ENCODE measurements at regions not wholly inside any gene's neighbourhood (a gene's known extent, or its start where the extent isn't known, plus 50 kb on each side); places are given as distances from the start of the nearest gene placed in this dataset.

DNA sequence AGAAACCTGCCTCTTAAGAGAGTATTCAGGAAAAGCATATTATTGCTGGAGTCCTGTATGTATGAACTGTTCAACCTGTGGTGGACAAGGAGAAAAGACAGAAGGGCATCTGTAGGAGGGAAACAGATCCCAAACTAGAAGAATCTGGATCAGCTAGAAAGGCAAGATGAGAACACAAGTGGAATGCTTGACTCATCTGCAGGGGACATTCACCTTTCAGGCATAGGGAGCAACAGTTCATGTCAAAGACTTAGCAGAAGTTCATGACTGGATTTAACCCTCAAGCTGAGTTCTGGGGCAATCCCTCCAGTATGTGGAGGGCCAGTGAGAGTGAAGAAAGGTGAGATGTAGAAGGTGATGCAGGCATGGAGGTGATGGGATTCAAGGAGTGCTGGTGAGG is 135.9 kb upstream of the DYNLRB2 start:
- Mint-ChIP-seq H3K4me3 (no peak overlapping the region), H3K36me3 (ENCODE audit: low read depth) (no peaks in the 10 kb centered on the region)
- TF ChIP-seq, protein P1, sequence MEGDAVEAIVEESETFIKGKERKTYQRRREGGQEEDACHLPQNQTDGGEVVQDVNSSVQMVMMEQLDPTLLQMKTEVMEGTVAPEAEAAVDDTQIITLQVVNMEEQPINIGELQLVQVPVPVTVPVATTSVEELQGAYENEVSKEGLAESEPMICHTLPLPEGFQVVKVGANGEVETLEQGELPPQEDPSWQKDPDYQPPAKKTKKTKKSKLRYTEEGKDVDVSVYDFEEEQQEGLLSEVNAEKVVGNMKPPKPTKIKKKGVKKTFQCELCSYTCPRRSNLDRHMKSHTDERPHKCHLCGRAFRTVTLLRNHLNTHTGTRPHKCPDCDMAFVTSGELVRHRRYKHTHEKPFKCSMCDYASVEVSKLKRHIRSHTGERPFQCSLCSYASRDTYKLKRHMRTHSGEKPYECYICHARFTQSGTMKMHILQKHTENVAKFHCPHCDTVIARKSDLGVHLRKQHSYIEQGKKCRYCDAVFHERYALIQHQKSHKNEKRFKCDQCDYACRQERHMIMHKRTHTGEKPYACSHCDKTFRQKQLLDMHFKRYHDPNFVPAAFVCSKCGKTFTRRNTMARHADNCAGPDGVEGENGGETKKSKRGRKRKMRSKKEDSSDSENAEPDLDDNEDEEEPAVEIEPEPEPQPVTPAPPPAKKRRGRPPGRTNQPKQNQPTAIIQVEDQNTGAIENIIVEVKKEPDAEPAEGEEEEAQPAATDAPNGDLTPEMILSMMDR (IDR thresholded peaks at IDR 0.05; ENCODE audit: unreplicated experiment in 3 of 3) = no peak

DNA sequence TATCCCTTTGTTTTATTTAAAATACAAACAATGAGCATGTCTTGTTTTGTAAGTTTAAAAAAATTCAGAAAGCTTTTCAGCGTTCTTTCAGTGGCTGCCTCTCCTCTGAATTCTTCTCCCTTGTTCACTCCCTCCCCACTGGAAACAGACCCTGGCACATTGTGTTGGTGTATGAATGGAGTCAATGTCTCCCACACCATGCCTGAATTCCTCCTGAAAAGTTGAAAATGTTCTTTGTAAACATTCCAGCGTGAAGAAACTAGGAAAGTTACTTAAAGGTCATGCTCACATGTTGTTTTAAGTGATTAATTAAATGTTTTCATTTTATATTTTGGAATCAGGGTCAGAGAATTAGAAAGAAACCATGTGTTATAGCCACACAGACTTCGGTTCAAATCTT is 136.9 kb upstream of the DYNLRB2 start:
- TF ChIP-seq, protein P1 (IDR thresholded peaks at IDR 0.05; ENCODE audit: unreplicated experiment in 3 of 3) = no peak
- Mint-ChIP-seq H3K9me3 (peaks cover 5% of the 10 kb centered on the region), H3K27ac (peak overlapping the region; percentile 84 to 96 (median 88)), H3K4me1 (peaks cover 50% of the 10 kb centered on the region), H3K27me3 (ENCODE audit: low read depth) (peaks cover 5% of the 10 kb centered on the region), H3K4me3 (no peak overlapping the region), H3K36me3 (ENCODE audit: low read depth) (no peaks in the 10 kb centered on the region)

More for the DNA sequence above, 135.9 kb upstream of the DYNLRB2 start:
- peaks cover 53% of the 10 kb centered on the region for H3K4me1 Mint-ChIP-seq
- H3K9me3 Mint-ChIP-seq = peaks cover 5% of the 10 kb centered on the region
- H3K27me3 Mint-ChIP-seq (ENCODE audit: low read depth) = peaks cover 5% of the 10 kb centered on the region
- H3K27ac Mint-ChIP-seq = peak overlapping the region; percentile 84 to 96 (median 88)

DNA sequence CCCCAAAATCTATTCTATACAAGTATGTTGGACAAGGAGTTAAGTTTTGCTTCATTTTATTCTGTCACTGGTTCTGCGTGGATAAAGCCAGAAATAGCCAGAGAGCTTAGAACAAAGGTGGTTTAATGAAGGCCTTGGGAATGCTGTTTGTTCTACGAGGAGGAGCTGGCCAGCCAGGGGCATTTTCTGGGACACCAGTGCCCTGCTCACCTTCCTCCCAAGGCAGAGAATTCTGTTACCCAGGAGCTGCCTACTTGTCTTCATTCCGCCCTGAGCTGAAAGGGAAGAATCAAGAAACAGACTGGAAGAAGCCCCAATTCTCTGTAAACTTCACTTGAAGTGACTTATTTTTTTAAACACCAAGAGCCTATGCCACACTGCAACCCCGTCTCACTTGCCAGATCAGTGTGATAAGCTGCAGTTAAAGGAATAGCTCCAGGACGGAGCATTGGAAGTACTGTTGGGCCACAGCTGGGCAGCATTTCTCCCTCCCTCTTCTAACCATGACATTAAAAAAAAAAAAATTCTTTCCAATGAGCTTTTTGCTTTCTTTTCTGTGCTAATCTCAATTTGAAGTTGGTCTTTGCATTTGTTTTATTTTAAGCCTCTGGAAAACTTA is 149.8 kb upstream of the DYNLRB2 start:
- H3K9me3 Mint-ChIP-seq = peaks cover 4% of the 10 kb centered on the region
- H3K36me3 Mint-ChIP-seq (ENCODE audit: low read depth) = no peaks in the 10 kb centered on the region
- no peak overlapping the region for H3K4me3 Mint-ChIP-seq
- peaks cover 23% of the 10 kb centered on the region for H3K4me1 Mint-ChIP-seq
- TF ChIP-seq, protein P1 (IDR thresholded peaks at IDR 0.05; ENCODE audit: unreplicated experiment in 3 of 3) = no peak
- peak overlapping the region; percentile 55 to 81 (median 60) for H3K27ac Mint-ChIP-seq
- H3K27me3 Mint-ChIP-seq (ENCODE audit: low read depth) = peaks cover 8% of the 10 kb centered on the region

DNA sequence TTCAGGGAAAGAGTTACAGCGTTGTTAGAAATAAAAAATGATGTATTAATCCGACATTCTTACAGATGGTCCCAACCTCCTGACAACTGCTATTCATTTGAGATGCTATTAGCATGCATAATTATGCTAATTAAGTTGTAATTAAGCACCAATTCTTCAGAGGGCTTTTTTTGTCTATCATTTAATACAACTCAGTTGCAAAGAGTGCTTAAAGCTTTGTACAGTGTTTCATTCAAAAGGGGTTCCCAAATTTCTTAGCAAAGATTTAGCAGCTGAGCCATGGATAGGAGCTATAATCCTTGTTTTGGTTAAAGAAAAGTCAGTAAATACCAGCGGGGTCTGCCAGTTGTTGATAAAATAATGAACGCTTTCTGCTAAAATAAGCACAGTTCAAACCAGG is 150.7 kb upstream of the DYNLRB2 start:
- no peak overlapping the region for H3K4me3 Mint-ChIP-seq
- peaks cover 23% of the 10 kb centered on the region for H3K4me1 Mint-ChIP-seq
- no peaks in the 10 kb centered on the region for H3K36me3 Mint-ChIP-seq (ENCODE audit: low read depth)
- peak overlapping the region in 2 of 3 experiments; percentile 55 to 81 for H3K27ac Mint-ChIP-seq
- peaks cover 4% of the 10 kb centered on the region for H3K9me3 Mint-ChIP-seq
- peaks cover 4% of the 10 kb centered on the region for H3K27me3 Mint-ChIP-seq (ENCODE audit: low read depth)
- TF ChIP-seq, protein P1 (IDR thresholded peaks at IDR 0.05; ENCODE audit: unreplicated experiment in 3 of 3) = no peak

DNA sequence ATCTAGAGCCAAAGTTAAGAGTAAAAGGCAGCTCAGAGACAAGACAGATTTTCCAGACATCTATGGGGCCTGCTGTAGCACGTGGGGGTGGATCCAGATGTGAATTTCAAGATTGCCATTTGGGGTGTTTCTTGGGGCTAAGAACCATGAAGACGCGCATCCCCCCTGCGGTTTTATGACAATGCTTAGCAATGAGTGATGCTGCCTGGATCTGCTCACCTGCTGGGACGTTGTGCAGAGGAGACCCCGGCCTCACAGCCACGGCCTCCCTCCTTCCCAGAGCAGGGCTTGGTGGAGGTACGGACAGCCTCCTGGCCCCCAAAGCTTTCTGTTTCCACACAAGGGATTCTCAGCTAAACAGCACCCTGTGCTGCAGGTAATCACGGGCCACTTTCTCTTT is 151.5 kb upstream of the DYNLRB2 start:
- TF ChIP-seq, protein P1 (IDR thresholded peaks at IDR 0.05; ENCODE audit: unreplicated experiment in 3 of 3) = no peak
- no peaks in the 10 kb centered on the region for H3K36me3 Mint-ChIP-seq (ENCODE audit: low read depth)
- peaks cover 23% of the 10 kb centered on the region for H3K4me1 Mint-ChIP-seq
- peak overlapping the region in 1 of 3 experiments; percentile 22 for H3K27ac Mint-ChIP-seq
- H3K4me3 Mint-ChIP-seq = no peak overlapping the region
- H3K27me3 Mint-ChIP-seq (ENCODE audit: low read depth) = peaks cover 4% of the 10 kb centered on the region
- peaks cover 4% of the 10 kb centered on the region for H3K9me3 Mint-ChIP-seq

DNA sequence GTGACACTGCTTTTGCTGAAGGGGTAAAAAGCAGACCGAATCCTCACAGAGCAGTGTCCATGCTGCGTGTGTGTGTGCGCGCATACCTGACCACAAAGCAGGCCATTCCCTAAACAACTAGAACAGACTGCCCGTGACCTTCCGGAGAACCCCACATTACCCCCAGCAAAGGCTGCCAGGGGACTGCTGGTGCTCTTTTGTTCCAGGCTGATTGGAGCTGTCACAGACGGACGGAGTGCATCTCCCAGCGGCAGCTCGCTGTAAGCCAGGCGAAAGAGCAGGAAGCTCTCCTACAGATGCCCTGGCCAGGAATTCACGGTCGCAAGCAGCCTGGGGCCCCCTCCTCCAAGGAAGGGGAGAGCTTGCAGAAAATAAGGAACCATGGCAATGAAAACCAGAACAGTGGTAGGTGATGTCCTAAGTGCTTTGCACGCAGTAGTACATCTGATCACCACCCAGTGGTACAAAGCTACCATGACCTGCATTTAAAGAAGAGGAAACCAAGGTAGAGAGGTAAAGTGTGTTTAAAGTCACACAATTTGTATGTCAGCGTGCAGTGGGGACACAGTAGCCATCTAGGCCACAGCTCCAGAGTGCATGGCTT is 153.4 kb upstream of the DYNLRB2 start:
- TF ChIP-seq, protein P1 (IDR thresholded peaks at IDR 0.05; ENCODE audit: unreplicated experiment in 3 of 3) = peak; percentile 25 to 45 (median 40)
- no peaks in the 10 kb centered on the region for H3K9me3 Mint-ChIP-seq

More for the DNA sequence above, 153.4 kb upstream of the DYNLRB2 start:
- Mint-ChIP-seq H3K4me3 (no peak overlapping the region), H3K27ac (peak overlapping the region; percentile 27 to 83 (median 61)), H3K27me3 (ENCODE audit: low read depth) (peaks cover 4% of the 10 kb centered on the region), H3K4me1 (peaks cover 23% of the 10 kb centered on the region), H3K36me3 (ENCODE audit: low read depth) (no peaks in the 10 kb centered on the region)

All from nephron (organoid).